ENCODE measurements at regions not wholly inside any gene's neighbourhood (a gene's known extent, or its start where the extent isn't known, plus 50 kb on each side); places are given as distances from the start of the nearest gene placed in this dataset.

DNA sequence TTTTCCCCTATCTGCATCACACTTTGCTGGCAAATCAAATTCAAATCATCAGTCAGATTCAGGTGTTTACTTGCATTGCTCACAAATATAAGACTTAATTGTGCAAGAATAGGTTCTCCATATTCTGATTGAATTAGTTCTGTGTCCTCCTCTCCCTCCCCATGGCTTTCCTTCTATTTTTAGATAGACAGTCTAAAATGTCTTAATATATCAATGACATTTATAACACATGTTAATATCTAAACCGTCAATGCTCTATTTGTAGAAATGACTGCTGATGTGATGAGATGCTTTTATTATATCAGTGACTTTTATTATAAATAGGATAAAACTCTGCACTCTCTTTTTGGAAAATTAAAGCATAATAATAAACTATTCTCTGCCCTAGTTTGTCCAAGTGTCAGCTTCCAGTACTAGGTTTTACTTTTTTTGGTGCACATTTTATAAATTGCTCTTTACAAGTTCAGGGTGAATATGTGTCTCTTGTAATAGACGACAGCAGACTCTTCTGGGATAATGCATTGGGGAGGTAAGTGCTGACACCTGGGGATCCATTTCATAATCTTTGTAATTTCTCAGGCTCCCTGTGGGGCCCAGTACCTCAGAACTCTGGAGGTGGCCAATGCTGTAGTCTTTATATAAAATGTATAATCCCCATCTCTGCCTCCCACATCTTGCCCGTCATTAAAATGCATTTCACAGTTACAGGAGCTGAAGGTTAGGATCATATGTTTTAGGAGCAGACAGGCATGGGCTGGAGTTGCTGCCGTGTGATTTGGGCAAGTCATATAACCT lies 321.5 kb downstream of the BRINP1 start:
- no peak overlapping the region for H3K4me3 ChIP-seq (ENCODE audit: low read depth, low read length)
- H3K27me3 ChIP-seq (ENCODE audit: control insufficient read depth, insufficient read depth, low read length), result no peaks in the 10 kb centered on the region
- POLR2A ChIA-PET, result no interaction called here
- TF ChIP-seq, protein P1, sequence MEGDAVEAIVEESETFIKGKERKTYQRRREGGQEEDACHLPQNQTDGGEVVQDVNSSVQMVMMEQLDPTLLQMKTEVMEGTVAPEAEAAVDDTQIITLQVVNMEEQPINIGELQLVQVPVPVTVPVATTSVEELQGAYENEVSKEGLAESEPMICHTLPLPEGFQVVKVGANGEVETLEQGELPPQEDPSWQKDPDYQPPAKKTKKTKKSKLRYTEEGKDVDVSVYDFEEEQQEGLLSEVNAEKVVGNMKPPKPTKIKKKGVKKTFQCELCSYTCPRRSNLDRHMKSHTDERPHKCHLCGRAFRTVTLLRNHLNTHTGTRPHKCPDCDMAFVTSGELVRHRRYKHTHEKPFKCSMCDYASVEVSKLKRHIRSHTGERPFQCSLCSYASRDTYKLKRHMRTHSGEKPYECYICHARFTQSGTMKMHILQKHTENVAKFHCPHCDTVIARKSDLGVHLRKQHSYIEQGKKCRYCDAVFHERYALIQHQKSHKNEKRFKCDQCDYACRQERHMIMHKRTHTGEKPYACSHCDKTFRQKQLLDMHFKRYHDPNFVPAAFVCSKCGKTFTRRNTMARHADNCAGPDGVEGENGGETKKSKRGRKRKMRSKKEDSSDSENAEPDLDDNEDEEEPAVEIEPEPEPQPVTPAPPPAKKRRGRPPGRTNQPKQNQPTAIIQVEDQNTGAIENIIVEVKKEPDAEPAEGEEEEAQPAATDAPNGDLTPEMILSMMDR (IDR thresholded peaks at IDR 0.05; ENCODE audit: insufficient read depth, low read depth, low read length), result no peak
- H3K36me3 ChIP-seq (ENCODE audit: control insufficient read depth, insufficient read depth, low read length), result no peaks in the 10 kb centered on the region
- CTCF ChIA-PET, result interaction anchor here (1.1 kb wide), 1 partner anchor 21 kb away, joined by 3 read pairs; no protein-coding TSS in a partner anchor
- DNase-seq (ENCODE audit: low read depth), result no peak

DNA sequence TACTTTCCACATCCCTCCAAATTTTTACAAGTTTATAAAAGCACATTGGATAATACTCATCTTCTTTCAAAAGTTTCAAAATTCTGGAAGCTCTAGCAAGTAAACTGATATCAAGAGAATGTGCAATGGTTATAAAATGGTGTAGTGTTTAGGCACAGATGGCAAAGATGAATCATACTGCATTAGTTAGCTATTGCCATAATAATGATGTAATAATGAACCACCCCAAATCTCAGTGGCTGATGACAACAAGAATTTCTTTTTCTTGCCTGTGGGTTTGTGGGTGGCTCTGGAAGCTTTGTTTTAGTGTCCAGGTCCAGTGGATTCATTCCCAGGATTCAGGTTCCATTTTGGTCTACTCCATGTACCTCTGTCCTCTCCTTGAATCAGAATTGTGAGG lies 319.0 kb downstream of the BRINP1 start:
- POLR2A ChIA-PET, result no interaction called here
- TF ChIP-seq, protein P1 (IDR thresholded peaks at IDR 0.05; ENCODE audit: insufficient read depth, low read depth, low read length), result no peak
- no peaks in the 10 kb centered on the region for H3K27me3 ChIP-seq (ENCODE audit: control insufficient read depth, insufficient read depth, low read length)
- no peak for DNase-seq (ENCODE audit: low read depth)
- H3K4me3 ChIP-seq (ENCODE audit: low read depth, low read length), result no peak overlapping the region
- no peaks in the 10 kb centered on the region for H3K36me3 ChIP-seq (ENCODE audit: control insufficient read depth, insufficient read depth, low read length)
- CTCF ChIA-PET, result interaction anchor here (0.6 kb wide), 1 partner anchor 1546 kb away, joined by 5 read pairs; no protein-coding TSS in a partner anchor

DNA sequence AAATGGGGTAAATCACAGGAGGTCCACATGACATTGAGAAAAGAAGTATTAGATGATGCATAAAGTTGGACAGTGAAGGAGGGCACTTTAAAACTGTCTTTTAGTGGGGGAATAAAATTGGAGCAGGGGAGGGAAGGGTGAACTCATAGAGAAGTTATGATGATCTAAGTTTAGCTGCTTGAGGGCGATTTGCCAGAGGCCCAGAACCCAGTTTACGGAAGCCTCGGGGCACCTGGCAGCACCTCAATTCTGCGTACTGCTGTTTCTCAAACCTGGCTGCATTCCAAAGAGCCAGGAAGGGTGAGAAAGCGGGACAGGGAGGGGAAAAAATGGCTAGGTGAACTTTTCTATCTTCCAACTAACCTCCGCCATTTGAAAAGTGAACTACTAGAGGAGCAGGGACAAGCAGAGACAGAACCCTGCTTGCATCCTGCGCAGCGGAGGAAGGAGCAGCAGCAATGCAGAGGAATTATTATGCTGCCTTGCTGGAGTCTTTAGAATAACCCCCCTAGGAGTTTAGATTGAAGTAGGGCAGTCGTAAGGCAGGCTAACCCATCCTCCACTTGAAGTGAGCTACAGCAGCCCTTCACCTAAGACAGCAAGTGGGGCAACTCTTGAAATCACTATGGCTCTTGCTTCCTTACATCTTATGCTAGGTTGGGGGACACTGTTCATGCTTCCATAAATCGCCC lies 316.8 kb downstream of the BRINP1 start:
- no peak overlapping the region for H3K4me3 ChIP-seq (ENCODE audit: low read depth, low read length)
- no peaks in the 10 kb centered on the region for H3K27me3 ChIP-seq (ENCODE audit: control insufficient read depth, insufficient read depth, low read length)
- TF ChIP-seq, protein P1 (IDR thresholded peaks at IDR 0.05; ENCODE audit: insufficient read depth, low read depth, low read length), result no peak
- no peak for DNase-seq (ENCODE audit: low read depth)
- ChIA-PET CTCF (no interaction called here), POLR2A (no interaction called here)
- H3K36me3 ChIP-seq (ENCODE audit: control insufficient read depth, insufficient read depth, low read length), result no peaks in the 10 kb centered on the region

DNA sequence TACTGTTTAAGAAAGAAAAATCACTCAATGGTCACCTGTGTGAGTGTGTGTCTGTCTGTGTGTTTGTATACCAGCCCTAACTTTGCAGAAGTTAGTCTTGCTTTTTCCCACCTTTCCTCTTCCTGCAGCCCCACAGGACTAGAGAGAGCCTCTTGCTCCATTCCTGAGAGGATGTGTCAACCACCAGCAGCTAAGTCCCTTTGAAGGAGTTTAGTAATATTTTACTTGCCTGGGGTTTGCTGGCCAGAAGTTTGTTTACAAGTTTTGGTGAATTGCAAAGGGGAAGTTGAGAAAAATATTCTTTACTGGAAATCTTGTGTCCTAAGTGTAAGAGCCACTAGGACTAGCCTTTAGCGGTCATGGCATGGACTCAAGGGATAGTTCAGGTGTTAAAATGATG lies 316.2 kb downstream of the BRINP1 start:
- H3K27me3 ChIP-seq (ENCODE audit: control insufficient read depth, insufficient read depth, low read length), result no peaks in the 10 kb centered on the region
- ChIA-PET CTCF (no interaction called here), POLR2A (no interaction called here)
- H3K4me3 ChIP-seq (ENCODE audit: low read depth, low read length), result no peak overlapping the region
- TF ChIP-seq, protein P1 (IDR thresholded peaks at IDR 0.05; ENCODE audit: insufficient read depth, low read depth, low read length), result no peak
- DNase-seq (ENCODE audit: low read depth), result no peak
- H3K36me3 ChIP-seq (ENCODE audit: control insufficient read depth, insufficient read depth, low read length), result no peaks in the 10 kb centered on the region

DNA sequence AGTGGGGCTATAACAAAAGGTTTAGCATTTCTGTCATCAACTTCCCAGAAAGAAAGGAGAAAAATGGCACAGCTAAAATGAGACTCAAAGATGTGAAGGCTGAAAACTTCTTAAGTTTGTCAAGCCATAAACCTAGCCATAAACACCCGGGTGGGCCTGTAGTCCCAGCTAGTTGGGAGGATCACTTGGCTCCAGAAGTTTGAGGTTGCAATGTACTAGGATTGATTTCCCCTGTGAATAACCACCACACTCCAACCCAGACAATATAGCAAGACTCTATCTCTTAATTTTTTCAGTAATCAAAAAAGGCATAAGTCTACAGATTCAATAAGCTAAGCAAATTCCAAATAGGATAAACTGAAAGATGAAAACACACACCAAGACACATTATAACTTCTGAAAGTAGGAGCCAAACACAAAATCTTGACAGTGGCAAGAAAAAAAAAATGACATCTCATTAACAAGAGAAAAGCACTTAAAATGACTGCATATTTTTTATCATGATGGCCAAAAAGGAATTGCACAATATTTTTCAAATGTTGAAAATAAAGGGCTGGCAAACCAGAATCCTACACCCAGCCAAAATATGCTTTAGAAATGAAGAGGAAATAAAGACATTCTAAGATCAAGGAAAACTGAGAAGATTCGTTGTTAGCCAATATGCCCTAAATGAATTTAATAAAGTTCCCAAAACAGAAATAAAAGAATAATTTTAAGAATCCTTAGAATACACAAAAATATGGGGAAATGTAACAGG lies 308.4 kb downstream of the BRINP1 start:
- CTCF ChIA-PET, result no interaction called here
- Histone ChIP-seq H3K36me3 (ENCODE audit: control insufficient read depth, insufficient read depth, low read length) (no peaks in the 10 kb centered on the region), H3K4me3 (ENCODE audit: low read depth, low read length) (no peak overlapping the region), H3K27me3 (ENCODE audit: control insufficient read depth, insufficient read depth, low read length) (no peaks in the 10 kb centered on the region)
- POLR2A ChIA-PET, result no interaction called here
- TF ChIP-seq, protein P1 (IDR thresholded peaks at IDR 0.05; ENCODE audit: insufficient read depth, low read depth, low read length), result no peak
- no peak for DNase-seq (ENCODE audit: low read depth)

Measured in BJ (cell line).